Parathyroid adenoma (tissue), 2 donors: ENCODE measurements at regions not wholly inside any gene's neighbourhood (a gene's known extent, or its start where the extent isn't known, plus 50 kb on each side); places are given as distances from the start of the nearest gene placed in this dataset.
A peak's percentile ranks its signal among the peaks of the same experiment; 100 is the strongest.

Source experiments
- H2AFZ ChIP-seq: fragments of 300-600 bp; sonication (generic); one replicate; pipeline ENCODE4 v1.7.0; 2017; ENCODE audit warnings: antibody characterized with exemption, mild to moderate bottlenecking
- H3K27ac ChIP-seq: fragments of 300-600 bp; sonication (generic); one replicate; pipeline ENCODE4 v1.7.0; 2017
- H3K27me3 ChIP-seq: fragments of 300-600 bp; sonication (generic); one replicate; pipeline ENCODE4 v1.7.0; 2017; ENCODE audit warnings: low read length; ENCODE audit not compliant: control insufficient read depth, insufficient read depth
- H3K36me3 ChIP-seq: fragments of 300-600 bp; sonication (generic); one replicate; pipeline ENCODE4 v1.7.0; 2017; ENCODE audit warnings: low read length; ENCODE audit not compliant: control insufficient read depth, insufficient read depth
- H3K4me1 ChIP-seq: fragments of 300-600 bp; sonication (generic); one replicate; pipeline ENCODE4 v1.7.0; 2017; ENCODE audit warnings: control low read depth
- H3K4me2 ChIP-seq: fragments of 300-600 bp; sonication (generic); one replicate; pipeline ENCODE4 v1.7.0; 2017; ENCODE audit warnings: low read length
- H3K4me3 ChIP-seq: fragments of 300-600 bp; sonication (generic); one replicate; pipeline ENCODE4 v1.7.0; 2017; ENCODE audit warnings: low read depth, low read length
- H3K79me2 ChIP-seq: fragments of 300-600 bp; sonication (generic); one replicate; pipeline ENCODE4 v1.7.0; 2017; ENCODE audit warnings: control low read depth
- H3K9ac ChIP-seq: fragments of 300-600 bp; sonication (generic); one replicate; pipeline ENCODE4 v1.7.0; 2017; ENCODE audit warnings: mild to moderate bottlenecking
- H3K9me3 ChIP-seq: fragments of 300-600 bp; sonication (generic); one replicate; pipeline ENCODE4 v1.7.0; 2017; ENCODE audit warnings: low read length; ENCODE audit not compliant: control insufficient read depth
- TF ChIP-seq, protein P1 (sequence below): fragments of 300-600 bp; sonication (generic); IDR thresholded peaks from one replicate; pipeline ENCODE4 v1.7.0; 2017; ENCODE audit warnings: antibody characterized with exemption, mild to moderate bottlenecking
- donor health status: primary hyperparathyroidism.

DNA sequence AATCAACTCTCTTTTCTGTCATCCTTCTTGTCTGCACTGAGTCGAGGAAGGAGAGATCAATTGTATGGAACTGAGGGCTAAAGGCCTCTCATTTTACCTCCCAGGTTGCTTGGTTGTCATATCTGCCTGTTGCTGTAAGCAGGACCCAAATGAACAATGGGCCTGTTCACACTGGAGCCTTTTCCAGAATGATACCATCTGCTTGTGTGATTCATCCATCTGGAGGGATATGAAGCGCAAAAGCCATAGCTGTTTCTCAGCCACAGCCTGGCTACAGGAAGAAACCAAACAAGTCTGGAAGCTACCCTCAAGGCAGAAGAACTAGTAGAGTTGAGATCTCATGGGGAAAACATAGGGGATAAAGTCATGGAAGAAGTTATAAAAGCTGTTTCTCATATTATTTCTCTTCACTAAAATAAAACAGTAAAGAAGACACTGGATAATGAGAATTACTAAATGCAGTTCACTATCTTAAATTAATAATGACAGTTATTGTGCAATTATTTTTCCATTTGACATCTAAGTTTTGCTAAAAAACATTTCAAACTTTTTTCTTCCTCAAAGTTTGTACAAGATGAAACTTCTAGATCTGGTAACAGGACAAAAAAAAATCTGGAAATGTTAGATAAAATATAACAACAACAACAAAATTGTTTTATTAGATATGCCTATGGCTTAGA is 106.3 kb downstream of the SPTSSA start:
- Histone ChIP-seq H3K4me1 (no peaks in the 10 kb centered on the region), H3K79me2 (no peaks in the 10 kb centered on the region), H2AFZ (peak overlapping the region; percentile 20), H3K4me3 (no peak overlapping the region), H3K9me3 (no peaks in the 10 kb centered on the region), H3K27ac (no peak overlapping the region), H3K9ac (no peak overlapping the region), H3K27me3 (no peaks in the 10 kb centered on the region), H3K4me2 (no peak overlapping the region), H3K36me3 (no peaks in the 10 kb centered on the region)
- TF ChIP-seq, protein P1, sequence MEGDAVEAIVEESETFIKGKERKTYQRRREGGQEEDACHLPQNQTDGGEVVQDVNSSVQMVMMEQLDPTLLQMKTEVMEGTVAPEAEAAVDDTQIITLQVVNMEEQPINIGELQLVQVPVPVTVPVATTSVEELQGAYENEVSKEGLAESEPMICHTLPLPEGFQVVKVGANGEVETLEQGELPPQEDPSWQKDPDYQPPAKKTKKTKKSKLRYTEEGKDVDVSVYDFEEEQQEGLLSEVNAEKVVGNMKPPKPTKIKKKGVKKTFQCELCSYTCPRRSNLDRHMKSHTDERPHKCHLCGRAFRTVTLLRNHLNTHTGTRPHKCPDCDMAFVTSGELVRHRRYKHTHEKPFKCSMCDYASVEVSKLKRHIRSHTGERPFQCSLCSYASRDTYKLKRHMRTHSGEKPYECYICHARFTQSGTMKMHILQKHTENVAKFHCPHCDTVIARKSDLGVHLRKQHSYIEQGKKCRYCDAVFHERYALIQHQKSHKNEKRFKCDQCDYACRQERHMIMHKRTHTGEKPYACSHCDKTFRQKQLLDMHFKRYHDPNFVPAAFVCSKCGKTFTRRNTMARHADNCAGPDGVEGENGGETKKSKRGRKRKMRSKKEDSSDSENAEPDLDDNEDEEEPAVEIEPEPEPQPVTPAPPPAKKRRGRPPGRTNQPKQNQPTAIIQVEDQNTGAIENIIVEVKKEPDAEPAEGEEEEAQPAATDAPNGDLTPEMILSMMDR: no peak

DNA sequence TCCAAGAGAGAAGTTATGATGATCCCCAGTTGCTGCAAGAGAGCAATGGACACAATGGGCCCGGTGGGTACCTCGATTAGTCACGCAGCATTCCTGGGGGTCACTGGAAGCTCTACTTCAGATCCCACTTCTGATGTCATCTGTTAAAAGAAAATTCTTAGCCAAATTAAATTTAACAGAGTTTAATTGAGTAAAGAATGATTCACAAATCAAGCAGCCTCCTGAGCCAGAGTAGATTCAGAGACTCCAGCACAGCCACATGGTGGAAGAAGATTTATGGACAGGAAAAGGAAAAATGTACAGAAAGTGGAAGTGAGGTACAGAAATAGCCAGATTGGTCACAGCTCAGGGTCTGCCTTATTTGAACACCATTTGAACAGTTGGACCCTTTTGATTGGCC is 107.5 kb downstream of the SPTSSA start:
- no peaks in the 10 kb centered on the region for H3K79me2 ChIP-seq
- no peak overlapping the region for H3K4me3 ChIP-seq
- H3K4me2 ChIP-seq: no peak overlapping the region
- TF ChIP-seq, protein P1: no peak
- no peak overlapping the region for H2AFZ ChIP-seq
- no peaks in the 10 kb centered on the region for H3K36me3 ChIP-seq
- no peaks in the 10 kb centered on the region for H3K27me3 ChIP-seq
- H3K9me3 ChIP-seq: no peaks in the 10 kb centered on the region
- H3K27ac ChIP-seq: no peak overlapping the region
- H3K9ac ChIP-seq: no peak overlapping the region
- no peaks in the 10 kb centered on the region for H3K4me1 ChIP-seq

DNA sequence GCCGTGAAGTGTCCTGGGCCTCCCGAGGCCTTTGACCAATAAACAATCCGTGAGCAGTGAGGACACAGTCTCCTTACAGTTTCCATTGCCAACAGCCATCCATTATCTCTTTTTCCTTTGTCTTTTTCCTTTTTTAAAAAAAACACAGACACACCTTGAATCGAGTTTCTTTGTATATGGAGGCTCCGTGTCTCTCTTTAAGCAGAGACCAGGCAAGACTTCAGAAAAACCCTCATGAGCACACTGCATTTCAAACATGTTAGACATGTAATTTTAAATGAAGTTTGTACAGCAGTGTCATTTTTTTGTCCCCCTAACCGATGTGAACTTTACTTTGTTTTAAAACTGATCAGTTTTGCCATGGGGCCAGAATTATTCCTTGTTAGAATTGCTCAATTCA is 111.1 kb downstream of the SPTSSA start:
- Histone ChIP-seq H2AFZ (no peak overlapping the region), H3K9me3 (no peaks in the 10 kb centered on the region), H3K9ac (no peak overlapping the region), H3K4me3 (no peak overlapping the region), H3K4me2 (no peak overlapping the region), H3K4me1 (no peaks in the 10 kb centered on the region), H3K79me2 (no peaks in the 10 kb centered on the region), H3K27me3 (no peaks in the 10 kb centered on the region), H3K36me3 (no peaks in the 10 kb centered on the region), H3K27ac (no peak overlapping the region)
- TF ChIP-seq, protein P1: no peak

DNA sequence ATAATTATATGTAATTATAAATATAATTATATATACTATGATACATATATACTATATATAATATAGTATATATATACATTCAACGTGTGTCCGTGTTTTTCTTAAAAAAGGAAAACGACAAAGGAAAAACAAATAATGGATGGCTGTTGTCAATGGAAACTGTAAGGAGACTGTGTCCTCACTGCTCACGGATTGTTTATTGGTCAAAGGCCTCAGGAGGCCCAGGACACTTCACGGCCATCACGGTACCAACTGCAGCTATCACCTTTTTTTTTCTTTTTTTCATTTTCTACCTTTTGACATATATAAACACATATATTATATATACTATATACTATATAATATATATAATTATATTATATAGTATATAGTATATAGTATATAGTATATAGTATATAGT is 113.4 kb downstream of the SPTSSA start:
- Histone ChIP-seq H3K4me2 (no peak overlapping the region), H3K27me3 (no peaks in the 10 kb centered on the region), H3K79me2 (no peaks in the 10 kb centered on the region)

More for the DNA sequence above, 113.4 kb downstream of the SPTSSA start:
- Histone ChIP-seq H2AFZ (no peak overlapping the region), H3K4me3 (no peak overlapping the region), H3K4me1 (no peaks in the 10 kb centered on the region), H3K27ac (no peak overlapping the region), H3K9ac (no peak overlapping the region), H3K9me3 (no peaks in the 10 kb centered on the region), H3K36me3 (no peaks in the 10 kb centered on the region)
- TF ChIP-seq, protein P1: no peak
